LNCAP (cell line): ENCODE measurements at regions not wholly inside any gene's neighbourhood (a gene's known extent, or its start where the extent isn't known, plus 50 kb on each side); places are given as distances from the start of the nearest gene placed in this dataset.

ENCODE experiments used
- TF ChIP-seq, protein P1 (sequence below): fragments of 450-650 bp; IDR thresholded peaks from 2 replicates; pipeline ENCODE4 v1.5.1; 2017; ENCODE audit warnings: mild to moderate bottlenecking

DNA sequence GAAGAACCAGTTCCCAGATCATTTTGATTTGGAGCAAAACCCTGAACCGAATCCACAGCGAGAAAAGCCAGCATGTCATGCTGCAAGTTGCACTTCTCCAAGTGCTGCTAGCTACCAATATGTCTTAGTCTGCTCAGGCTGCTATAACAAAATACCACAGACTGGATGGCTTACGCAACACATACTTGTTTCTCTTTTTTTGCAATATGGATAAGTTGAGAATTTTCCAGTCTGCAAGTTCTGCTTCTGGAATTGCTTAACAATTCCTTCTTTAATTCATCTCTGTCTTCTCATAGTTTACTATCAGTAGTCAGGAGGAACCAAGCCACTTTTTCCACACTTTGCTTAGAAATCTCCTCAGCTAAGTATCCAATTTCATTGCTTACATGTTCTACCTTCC, 105.9 kb upstream of the RBBP8 start:
- TF ChIP-seq, protein P1, sequence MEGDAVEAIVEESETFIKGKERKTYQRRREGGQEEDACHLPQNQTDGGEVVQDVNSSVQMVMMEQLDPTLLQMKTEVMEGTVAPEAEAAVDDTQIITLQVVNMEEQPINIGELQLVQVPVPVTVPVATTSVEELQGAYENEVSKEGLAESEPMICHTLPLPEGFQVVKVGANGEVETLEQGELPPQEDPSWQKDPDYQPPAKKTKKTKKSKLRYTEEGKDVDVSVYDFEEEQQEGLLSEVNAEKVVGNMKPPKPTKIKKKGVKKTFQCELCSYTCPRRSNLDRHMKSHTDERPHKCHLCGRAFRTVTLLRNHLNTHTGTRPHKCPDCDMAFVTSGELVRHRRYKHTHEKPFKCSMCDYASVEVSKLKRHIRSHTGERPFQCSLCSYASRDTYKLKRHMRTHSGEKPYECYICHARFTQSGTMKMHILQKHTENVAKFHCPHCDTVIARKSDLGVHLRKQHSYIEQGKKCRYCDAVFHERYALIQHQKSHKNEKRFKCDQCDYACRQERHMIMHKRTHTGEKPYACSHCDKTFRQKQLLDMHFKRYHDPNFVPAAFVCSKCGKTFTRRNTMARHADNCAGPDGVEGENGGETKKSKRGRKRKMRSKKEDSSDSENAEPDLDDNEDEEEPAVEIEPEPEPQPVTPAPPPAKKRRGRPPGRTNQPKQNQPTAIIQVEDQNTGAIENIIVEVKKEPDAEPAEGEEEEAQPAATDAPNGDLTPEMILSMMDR = no peak

DNA sequence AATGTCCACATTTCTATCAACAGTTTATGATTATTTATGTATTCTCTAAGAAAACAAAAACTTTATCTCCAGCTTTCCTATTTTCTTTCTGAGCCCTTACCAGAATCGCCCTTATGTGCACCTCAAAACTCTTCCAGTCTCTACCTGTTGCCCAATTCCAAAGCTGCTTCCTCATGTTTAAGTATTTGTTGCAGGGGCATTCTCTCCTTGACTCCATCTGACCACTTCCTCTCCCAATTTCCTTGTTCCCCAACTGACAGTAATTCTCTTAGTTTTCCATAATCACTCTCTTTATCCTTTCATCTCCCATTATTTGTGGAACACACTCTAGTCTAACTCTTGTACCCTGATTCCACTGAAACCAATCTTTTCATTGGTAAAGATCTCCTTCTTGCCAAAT, 105.4 kb upstream of the RBBP8 start:
- TF ChIP-seq, protein P1 = no peak

DNA sequence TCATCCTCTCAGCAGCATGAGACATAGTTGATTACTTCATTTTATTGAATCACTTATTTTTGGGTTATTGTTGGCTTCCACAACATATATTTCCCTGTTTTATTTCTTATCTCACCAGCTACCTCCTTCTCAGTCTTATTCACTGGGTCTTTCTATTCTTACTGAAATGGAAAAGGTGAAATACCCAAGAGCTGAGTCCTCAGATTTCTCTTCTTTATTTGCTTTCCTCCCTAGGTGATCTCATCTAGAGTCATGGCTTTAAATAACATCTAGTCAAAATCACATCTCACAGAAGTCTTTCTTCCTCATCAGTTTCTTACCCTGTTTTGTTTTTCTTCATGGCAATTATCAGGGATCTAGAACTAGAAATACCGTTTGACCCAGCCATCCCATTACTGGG, 105.0 kb upstream of the RBBP8 start:
- TF ChIP-seq, protein P1 = no peak

DNA sequence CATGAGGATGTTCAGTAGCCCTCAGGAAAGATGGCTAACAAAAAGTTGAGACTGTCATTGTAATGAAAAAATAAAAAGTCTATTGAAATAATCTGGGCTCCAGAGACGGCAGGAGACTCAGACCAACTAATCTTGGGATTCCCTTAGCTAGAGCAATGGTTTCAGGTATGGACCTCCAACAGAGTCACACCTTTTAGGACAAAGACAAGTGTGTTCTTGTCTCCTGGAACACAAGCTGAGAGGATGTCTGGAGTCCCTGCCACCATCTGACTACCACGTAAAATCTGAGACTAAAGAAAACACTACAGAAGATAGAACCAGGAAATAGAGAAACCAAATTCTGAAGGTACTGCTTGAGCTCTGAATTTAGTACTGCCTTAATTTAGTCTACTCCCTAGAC, 103.3 kb upstream of the RBBP8 start:
- TF ChIP-seq, protein P1 = no peak

GRCh38 chr18:22830511-22830910, 102.6 kb upstream of the RBBP8 start:
- TF ChIP-seq, protein P1 = no peak

GRCh38 chr18:22831441-22831904, 101.7 kb upstream of the RBBP8 start:
- TF ChIP-seq, protein P1 = no peak

- TF ChIP-seq, protein P1 = no peak
These were observed 96.2 kb upstream of the RBBP8 start for GRCh38 chr18:22836932-22837331.

DNA sequence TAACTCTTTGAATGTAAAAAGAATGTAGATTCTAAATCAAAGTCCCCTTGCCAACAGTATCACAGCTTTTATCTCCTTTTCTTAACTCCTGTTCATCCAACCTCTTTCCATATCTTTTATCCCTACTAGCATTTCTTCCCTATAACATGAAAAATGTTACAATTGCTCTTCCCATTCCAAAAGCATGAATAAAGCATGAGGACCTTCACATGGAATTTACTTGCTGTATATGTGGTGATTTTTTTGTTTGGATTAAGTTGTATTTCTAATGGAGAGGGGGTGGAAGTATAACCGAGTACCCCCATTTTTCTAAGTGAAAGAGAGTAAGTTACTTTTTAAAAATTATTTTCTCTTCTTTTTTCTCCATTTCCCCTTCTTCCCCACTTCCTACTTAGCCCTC, 94.9 kb upstream of the RBBP8 start:
- TF ChIP-seq, protein P1 = no peak
